NT2/D1 (cell line): ENCODE measurements at regions not wholly inside any gene's neighbourhood (a gene's known extent, or its start where the extent isn't known, plus 50 kb on each side); places are given as distances from the start of the nearest gene placed in this dataset.
"Not testable (repeated sequence)": the region's sequence is repeated elsewhere in the genome, so short reads cannot be mapped to it uniquely, and the experiment has no call there.

Experiments used
- DNase-seq: peaks from one replicate; pipeline ENCODE4 v3.0.0-alpha.2; 2011; ENCODE audit warnings: low read depth, low spot score
- H3K27me3 ChIP-seq: 2 replicates; pipeline ENCODE4 v1.6.0; 2011; ENCODE audit warnings: mild to moderate bottlenecking; ENCODE audit not compliant: insufficient read length, insufficient read depth
- H3K36me3 ChIP-seq: 2 replicates; pipeline ENCODE4 v1.6.1; 2011; ENCODE audit warnings: mild to moderate bottlenecking, low read length, mixed read lengths; ENCODE audit not compliant: insufficient read depth, insufficient read length
- H3K4me1 ChIP-seq: 2 replicates; pipeline ENCODE4 v1.5.1; 2011; ENCODE audit not compliant: insufficient read depth, insufficient read length
- H3K4me3 ChIP-seq: 2 replicates; pipeline ENCODE4 v1.5.1; 2011; ENCODE audit warnings: low read depth; ENCODE audit not compliant: insufficient read length
- H3K9ac ChIP-seq: 2 replicates; pipeline ENCODE4 v1.6.0; 2011; ENCODE audit warnings: low read depth; ENCODE audit not compliant: insufficient read length
- H3K9me3 ChIP-seq: 2 replicates; pipeline ENCODE4 v1.5.1; 2011; ENCODE audit warnings: mild to moderate bottlenecking, low read length; ENCODE audit not compliant: insufficient read depth
- SUZ12 ChIP-seq: IDR thresholded peaks from 2 replicates; pipeline ENCODE4 v1.6.1; 2011; ENCODE audit not compliant: insufficient read length, insufficient read depth; ENCODE audit errors: extremely low read depth
- YY1 ChIP-seq: IDR thresholded peaks from 2 replicates; pipeline ENCODE4 v1.6.1; 2011; ENCODE audit not compliant: insufficient read length, insufficient read depth
- ZNF274 ChIP-seq: IDR thresholded peaks from 2 replicates; pipeline ENCODE4 v1.6.1; 2011; ENCODE audit warnings: mild to moderate bottlenecking, low read depth, low read length

DNA sequence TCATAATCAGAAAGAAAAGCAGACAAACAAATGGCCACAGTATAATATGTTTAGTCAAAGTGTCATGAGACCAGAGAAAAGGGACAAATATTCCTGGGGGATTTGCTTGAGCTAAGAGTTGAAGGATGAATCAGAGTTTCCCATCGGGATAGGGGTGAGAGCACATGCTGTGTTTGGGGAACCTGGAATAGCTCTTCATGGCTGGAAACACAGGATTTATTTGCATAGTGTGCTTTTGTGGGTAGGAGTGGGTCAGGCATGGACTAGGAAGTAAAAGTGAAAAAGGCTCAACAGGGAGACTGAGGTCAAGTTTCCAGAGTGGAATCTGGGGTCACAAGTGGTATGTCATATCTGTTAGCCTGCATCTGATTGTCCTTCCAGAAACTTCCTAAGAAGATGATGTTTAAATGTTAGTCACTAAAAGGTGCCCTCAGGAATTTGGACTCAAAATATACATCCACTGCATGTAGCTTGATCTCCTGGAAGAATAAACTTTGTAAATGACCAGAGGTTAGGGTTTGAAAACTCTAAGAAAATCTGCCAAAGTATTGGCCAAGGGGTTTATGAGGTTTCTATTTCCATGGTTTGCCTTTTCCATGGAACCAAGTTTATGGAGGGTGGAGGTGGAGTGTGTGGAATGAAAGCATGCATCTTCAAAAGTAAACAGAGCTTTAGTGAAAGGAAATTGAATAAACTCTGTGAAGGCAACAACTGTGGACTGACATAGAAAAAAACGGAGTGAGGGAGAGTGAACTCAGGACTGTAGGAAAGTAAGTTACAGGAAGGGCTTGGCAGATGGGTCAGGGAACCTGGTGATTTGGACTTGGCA is 344.6 kb downstream of the C12orf75 start:
- DNase-seq, result no peak
- Histone ChIP-seq H3K9ac (no peak overlapping the region), H3K36me3 (no peaks in the 10 kb centered on the region), H3K4me1 (no peaks in the 10 kb centered on the region), H3K4me3 (no peak overlapping the region), H3K27me3 (no peaks in the 10 kb centered on the region), H3K9me3 (0 out of 2 replicates have a peak, but pooled peaks cover 5% of the 10 kb centered on the region)
- TF ChIP-seq SUZ12, result no peak
- TF ChIP-seq YY1, result no peak
- TF ChIP-seq ZNF274, result no peak

GRCh38 chr12:105676694-105677093 is 346.2 kb downstream of the C12orf75 start:
- Histone ChIP-seq H3K27me3 (no peaks in the 10 kb centered on the region), H3K4me3 (no peak overlapping the region), H3K9ac (no peak overlapping the region), H3K4me1 (no peaks in the 10 kb centered on the region), H3K9me3 (0 out of 2 replicates have a peak, but pooled peaks cover 5% of the 10 kb centered on the region), H3K36me3 (no peaks in the 10 kb centered on the region)
- TF ChIP-seq YY1 (no peak), ZNF274 (no peak), SUZ12 (no peak)
- DNase-seq, result no peak

GRCh38 chr12:105677672-105678071 is 347.2 kb downstream of the C12orf75 start:
- no peaks in the 10 kb centered on the region for H3K4me1 ChIP-seq
- no peak overlapping the region for H3K9ac ChIP-seq
- no peak overlapping the region for H3K4me3 ChIP-seq
- 0 out of 2 replicates have a peak, but pooled peaks cover 5% of the 10 kb centered on the region for H3K9me3 ChIP-seq
- DNase-seq, result no peak
- no peaks in the 10 kb centered on the region for H3K27me3 ChIP-seq
- H3K36me3 ChIP-seq, result no peaks in the 10 kb centered on the region
- no peak for TF ChIP-seq YY1
- no peak for TF ChIP-seq ZNF274

- H3K9me3 ChIP-seq, result no peaks in the 10 kb centered on the region
- H3K4me1 ChIP-seq, result no peaks in the 10 kb centered on the region
- H3K4me3 ChIP-seq, result no peak overlapping the region
- H3K9ac ChIP-seq, result no peak overlapping the region
- H3K27me3 ChIP-seq, result no peaks in the 10 kb centered on the region
- no peaks in the 10 kb centered on the region for H3K36me3 ChIP-seq
- DNase-seq, result no peak
- TF ChIP-seq SUZ12 (no peak), ZNF274 (no peak), YY1 (no peak)
These were observed 349.5 kb downstream of the C12orf75 start for GRCh38 chr12:105679982-105680381.

DNA sequence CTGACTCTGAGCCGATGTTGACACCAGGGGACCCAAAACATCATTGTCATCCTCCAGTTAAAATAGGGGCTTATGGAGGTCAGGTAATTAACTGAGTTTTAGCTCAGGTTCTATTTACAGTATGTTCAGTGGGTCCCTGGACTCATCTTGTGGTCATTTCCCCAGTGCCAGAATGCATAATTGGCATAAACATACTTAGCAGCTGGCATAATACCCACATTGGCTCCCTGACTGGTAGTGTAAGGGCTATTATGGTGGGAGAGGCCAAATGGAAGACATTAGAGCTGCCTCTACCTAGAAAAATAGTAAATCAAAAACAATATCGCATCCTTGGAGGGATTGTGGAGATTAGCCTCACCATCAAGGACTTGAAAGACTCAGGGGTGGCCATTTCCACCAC is 350.9 kb downstream of the C12orf75 start:
- DNase-seq, result no peak
- no peak for TF ChIP-seq YY1
- TF ChIP-seq ZNF274, result no peak
- no peak for TF ChIP-seq SUZ12
- H3K36me3 ChIP-seq, result no peaks in the 10 kb centered on the region
- no peak overlapping the region for H3K9ac ChIP-seq
- H3K27me3 ChIP-seq, result no peaks in the 10 kb centered on the region
- H3K4me3 ChIP-seq, result no peak overlapping the region
- no peaks in the 10 kb centered on the region for H3K4me1 ChIP-seq
- H3K9me3 ChIP-seq, result no peaks in the 10 kb centered on the region

- not testable (repeated sequence) for H3K4me1 ChIP-seq, H3K27me3 ChIP-seq, H3K4me3 ChIP-seq, H3K36me3 ChIP-seq, H3K9me3 ChIP-seq, DNase-seq, H3K9ac ChIP-seq
These were observed 352.3 kb downstream of the C12orf75 start for GRCh38 chr12:105682821-105683220.

GRCh38 chr12:105683836-105684235 is 353.3 kb downstream of the C12orf75 start:
- not testable (repeated sequence) for H3K9me3 ChIP-seq, DNase-seq

GRCh38 chr12:105698075-105698474 is 367.6 kb downstream of the C12orf75 start:
- no peak overlapping the region for H3K4me3 ChIP-seq
- no peak for TF ChIP-seq SUZ12
- TF ChIP-seq YY1, result no peak
- no peak for TF ChIP-seq ZNF274
- no peaks in the 10 kb centered on the region for H3K36me3 ChIP-seq
- H3K9me3 ChIP-seq, result peaks cover 27% of the 10 kb centered on the region
- no peak overlapping the region for H3K9ac ChIP-seq
- peak; percentile 49 for DNase-seq
- no peaks in the 10 kb centered on the region for H3K27me3 ChIP-seq
- no peaks in the 10 kb centered on the region for H3K4me1 ChIP-seq

More at GRCh38 chr12:105683836-105684235, 353.3 kb downstream of the C12orf75 start:
- H3K27me3 ChIP-seq, H3K4me3 ChIP-seq, H3K4me1 ChIP-seq, H3K36me3 ChIP-seq, H3K9ac ChIP-seq: not testable (repeated sequence)
